HepG2 (cell line): ENCODE measurements at regions not wholly inside any gene's neighbourhood (a gene's known extent, or its start where the extent isn't known, plus 50 kb on each side); places are given as distances from the start of the nearest gene placed in this dataset.

ENCODE experiments used
- CBFB ChIP-seq: sonication (generic); formaldehyde crosslinking; IDR thresholded peaks from 2 replicates; pipeline ENCODE4 v1.4.0; 2020; ENCODE audit warnings: missing genetic modification reagents
- CTCF ChIP-seq: sonication (generic); formaldehyde crosslinking; IDR thresholded peaks from 2 replicates; pipeline ENCODE4 v1.5.0; 2020; ENCODE audit warnings: mild to moderate bottlenecking, missing genetic modification reagents, moderate library complexity
- KDM4B ChIP-seq: sonication (generic); formaldehyde crosslinking; IDR thresholded peaks from 2 replicates; pipeline ENCODE4 v1.4.0; 2020; ENCODE audit warnings: missing genetic modification reagents
- MNT ChIP-seq: fragments of 450-650 bp; IDR thresholded peaks from 2 replicates; pipeline ENCODE4 v1.6.1; 2016
- MTF1 ChIP-seq: sonication (generic); formaldehyde crosslinking; IDR thresholded peaks from 2 replicates; pipeline ENCODE4 v1.5.0; 2020; ENCODE audit warnings: missing genetic modification reagents
- TCF7 ChIP-seq: sonication (generic); IDR thresholded peaks from 2 replicates; pipeline ENCODE4 v1.6.1; 2016; ENCODE audit warnings: antibody characterized with exemption, low read depth
- YY1 ChIP-seq: IDR thresholded peaks from 2 replicates; pipeline ENCODE4 v1.6.1; 2011; ENCODE audit warnings: low read length, low read depth, moderate library complexity, mild to moderate bottlenecking; ENCODE audit not compliant: insufficient read depth, insufficient replicate concordance
- ZFP90 ChIP-seq: sonication (generic); formaldehyde crosslinking; IDR thresholded peaks from 2 replicates; pipeline ENCODE4 v1.8.0; 2022; ENCODE audit warnings: missing genetic modification reagents, mild to moderate bottlenecking, inconsistent platforms, borderline replicate concordance
- ZNF367 ChIP-seq: sonication (generic); formaldehyde crosslinking; IDR thresholded peaks from 2 replicates; pipeline ENCODE4 v1.4.0; 2020; ENCODE audit warnings: missing genetic modification reagents, borderline replicate concordance
- ZNF597 ChIP-seq: sonication (generic); formaldehyde crosslinking; IDR thresholded peaks from 2 replicates; pipeline ENCODE4 v1.5.0; 2020; ENCODE audit warnings: missing genetic modification reagents
- TF ChIP-seq, protein P1 (sequence below): sonication (generic); formaldehyde crosslinking; IDR thresholded peaks from 2 replicates; pipeline ENCODE4 v1.4.0; 2020; ENCODE audit warnings: mild to moderate bottlenecking, low read depth, missing genetic modification reagents

- TF ChIP-seq YY1 (no peak), ZNF367 (CRISPR knock-in tag) (no peak), TCF7 (no peak), CBFB (CRISPR knock-in tag) (no peak), ZNF597 (no peak), ZFP90 (no peak), CTCF (CRISPR knock-in tag) (no peak), KDM4B (CRISPR knock-in tag) (no peak), MNT (no peak), MTF1 (CRISPR knock-in tag) (no peak)
- TF ChIP-seq, protein P1, sequence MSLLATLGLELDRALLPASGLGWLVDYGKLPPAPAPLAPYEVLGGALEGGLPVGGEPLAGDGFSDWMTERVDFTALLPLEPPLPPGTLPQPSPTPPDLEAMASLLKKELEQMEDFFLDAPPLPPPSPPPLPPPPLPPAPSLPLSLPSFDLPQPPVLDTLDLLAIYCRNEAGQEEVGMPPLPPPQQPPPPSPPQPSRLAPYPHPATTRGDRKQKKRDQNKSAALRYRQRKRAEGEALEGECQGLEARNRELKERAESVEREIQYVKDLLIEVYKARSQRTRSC, result no peak
Measured at GRCh38 chr18:41444943-41445342, 510.1 kb upstream of the PIK3C3 start.
